Mucosa of gallbladder (tissue), 1 donor: ENCODE measurements at regions not wholly inside any gene's neighbourhood (a gene's known extent, or its start where the extent isn't known, plus 50 kb on each side); places are given as distances from the start of the nearest gene placed in this dataset.

Experiments used
- DNase-seq: peaks from one replicate; pipeline ENCODE4 v3.0.0-alpha.2; 2020; ENCODE audit warnings: low spot score
- donor health status: DM: no; HTN: no; CAD: no.

DNA sequence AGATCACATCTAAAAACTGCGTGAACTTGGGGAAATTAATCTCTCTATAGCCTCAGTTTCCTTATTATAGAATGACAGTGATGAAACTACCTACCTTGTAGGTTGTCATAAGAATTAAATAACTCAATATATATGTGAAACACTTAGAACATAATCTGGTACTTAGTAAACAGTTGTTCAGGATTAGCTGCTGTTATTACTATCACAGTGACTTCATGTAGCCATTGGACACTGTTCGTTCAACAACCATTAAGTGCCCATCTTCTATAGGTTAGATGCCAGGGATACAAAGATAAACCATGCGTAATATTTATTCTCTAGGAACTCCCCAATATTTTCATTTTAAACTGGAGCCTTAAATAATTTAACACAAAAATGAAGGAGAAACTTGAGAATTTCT, 329.0 kb upstream of the PROK2 start:
- DNase-seq: no peak

DNA sequence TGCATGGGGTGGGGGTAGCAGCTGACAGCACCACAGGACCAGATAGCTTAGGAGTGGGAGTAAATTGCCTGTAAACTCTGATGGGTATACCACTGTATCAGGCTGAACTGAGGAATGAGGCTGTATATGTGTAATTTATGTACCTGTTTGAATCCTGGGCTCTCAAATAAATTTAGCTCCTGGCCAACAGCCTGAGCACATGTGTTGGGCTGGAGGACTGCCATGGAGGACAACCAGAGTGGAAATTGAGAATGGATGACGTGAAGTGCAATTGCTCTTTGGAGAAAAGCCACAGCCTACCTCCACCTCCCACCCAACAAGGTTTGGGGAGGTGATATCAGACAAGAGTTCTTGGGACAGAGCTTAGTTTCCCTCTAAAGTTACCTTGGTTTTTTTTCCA, 328.6 kb upstream of the PROK2 start:
- DNase-seq: no peak

DNA sequence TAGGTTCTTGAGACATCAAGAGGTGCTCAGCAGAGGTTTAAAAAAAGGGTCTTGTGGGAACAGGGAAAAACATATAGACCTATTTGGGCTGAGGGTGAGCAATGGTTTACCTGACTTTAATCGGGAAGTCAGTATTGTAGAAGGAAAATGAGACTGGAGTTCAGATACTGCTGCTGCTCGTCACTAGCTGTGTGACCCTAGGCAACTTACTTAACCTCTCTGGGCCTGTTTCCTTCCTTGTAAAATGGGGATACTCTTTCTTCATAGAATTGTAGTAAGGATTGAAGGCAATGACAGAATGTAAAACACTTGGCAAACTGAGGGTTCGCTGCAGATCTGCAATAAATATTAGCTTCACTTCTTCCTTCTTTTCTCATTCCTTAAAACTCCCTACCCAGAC, 327.5 kb upstream of the PROK2 start:
- no peak for DNase-seq

DNA sequence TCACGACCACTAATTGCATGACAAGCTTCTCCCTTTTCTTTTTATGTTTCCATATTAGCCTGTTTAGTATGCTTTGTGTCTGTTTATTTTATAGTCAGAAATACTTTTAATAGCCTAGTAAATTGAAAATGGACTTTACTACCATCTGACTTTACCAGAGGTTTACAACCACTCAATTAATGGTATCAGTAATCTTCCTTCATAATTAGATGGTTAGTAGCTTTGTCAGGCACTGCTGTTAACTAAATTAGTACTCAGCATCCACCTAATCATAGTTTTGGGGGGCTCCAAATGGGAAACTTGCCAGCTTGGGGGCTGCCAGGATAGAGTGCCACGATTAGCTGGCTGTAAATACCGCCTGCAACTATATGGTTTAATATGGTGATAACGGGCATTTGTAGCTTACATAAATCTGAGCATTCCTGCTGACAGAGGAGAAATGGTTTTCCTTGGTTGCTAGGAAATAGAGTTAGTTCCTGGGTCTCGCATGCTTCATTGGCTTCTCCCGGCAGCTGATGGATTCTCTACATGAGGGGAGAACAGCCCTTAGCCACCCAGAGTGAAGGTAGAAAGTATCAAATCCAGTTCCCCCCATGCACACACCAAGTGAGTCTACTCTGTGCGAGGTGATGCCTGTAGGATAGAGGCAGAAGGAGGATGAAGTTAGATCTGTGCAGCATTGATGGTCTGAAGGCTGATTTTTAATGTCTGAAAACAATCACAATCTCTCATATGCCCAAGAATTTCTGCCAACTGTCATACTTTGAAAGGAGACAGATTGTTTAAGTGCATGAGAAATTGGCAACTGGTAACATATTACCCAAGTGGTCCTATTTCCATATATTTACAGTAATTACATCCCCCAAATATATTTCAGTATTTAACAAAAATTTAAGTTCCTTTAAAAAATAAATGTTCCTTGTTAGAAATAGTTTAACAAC, 326.6 kb upstream of the PROK2 start:
- DNase-seq: no peak

DNA sequence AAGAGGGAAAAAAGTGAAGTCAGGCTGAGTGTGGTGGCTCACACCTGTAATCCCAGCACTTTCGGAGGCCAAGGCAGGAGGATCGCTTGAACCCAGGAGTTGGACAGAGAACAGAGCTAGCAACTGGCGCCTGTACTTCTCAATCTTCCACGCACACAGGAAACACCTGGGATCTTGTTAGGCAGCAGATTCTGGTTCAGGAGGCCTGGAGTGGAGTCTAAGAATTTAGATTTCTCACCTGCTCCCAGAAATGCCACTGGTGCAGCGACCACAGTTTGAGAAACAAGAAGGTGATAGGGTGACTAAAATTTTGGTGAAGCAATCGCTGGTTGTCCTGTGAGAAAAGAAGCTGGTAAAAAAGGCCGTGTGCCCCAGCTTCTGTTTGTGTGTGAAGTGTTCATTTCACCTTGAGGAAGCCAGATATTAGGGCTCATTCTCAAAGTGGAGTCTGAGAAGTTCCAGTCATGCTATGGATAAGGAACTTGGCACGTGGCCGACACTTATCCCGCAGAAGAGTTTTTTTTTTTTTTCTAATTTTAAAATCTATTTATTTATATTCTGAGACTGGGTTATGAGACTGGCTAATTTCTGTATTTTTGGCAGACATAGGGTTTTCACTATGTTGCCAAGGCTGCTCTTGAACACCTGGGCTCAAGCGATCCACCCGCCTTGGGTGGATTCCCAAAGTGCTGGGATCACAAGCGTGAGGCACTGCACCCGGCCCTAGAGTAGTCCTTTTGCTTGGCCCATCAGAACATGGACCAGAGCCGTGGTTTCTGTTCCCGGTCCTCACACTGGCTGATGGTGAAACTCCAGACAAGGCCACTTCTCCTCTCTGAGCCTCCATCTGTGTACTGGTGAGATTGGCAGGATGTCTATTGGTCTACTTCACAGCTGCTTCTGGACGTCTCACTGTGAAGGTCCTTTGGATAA, 324.6 kb upstream of the PROK2 start:
- DNase-seq: no peak

DNA sequence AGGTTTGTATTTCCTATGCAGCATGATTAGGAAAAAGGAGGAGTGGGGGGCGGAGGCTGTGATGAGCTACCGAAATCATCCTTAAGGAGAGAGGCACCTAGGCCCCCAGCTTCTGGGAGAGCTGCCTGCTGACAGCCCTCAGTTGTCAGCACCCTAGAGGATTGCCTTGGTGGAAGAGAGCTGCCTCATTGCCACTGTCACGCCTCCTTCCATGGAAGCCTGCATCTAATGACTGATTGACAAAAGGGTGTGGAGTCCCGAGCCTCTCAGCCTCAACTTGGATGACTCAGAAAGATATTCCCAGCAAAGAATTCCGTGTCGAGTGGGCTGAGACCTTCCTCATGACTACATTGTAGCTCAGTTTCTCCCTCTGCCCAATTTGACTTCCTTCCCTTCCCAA, 320.4 kb upstream of the PROK2 start:
- no peak for DNase-seq

DNA sequence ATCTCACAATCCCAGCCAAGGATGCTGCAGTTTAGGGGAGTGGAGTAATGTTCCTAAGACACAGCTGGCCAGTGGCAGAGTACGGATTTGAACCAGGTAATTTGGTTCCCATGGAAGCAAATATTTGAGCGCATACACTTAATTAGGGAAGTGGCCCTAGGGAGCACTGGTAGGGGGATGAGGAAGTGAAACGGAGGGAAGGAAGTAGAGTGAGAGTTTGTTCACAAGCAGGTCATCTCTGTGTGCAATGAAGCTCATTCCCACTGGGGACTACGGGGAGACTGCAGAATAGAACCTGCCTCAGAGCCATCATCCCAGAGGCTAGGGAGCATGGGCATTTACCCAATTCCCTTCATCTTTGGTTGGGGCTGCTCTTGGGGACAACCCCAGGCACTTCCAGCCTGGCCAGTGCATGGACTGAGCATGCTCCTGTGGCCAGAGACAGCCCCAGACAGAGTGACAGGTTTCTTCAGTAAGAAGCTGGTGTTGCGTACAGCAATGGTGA, 317.2 kb upstream of the PROK2 start:
- no peak for DNase-seq

DNA sequence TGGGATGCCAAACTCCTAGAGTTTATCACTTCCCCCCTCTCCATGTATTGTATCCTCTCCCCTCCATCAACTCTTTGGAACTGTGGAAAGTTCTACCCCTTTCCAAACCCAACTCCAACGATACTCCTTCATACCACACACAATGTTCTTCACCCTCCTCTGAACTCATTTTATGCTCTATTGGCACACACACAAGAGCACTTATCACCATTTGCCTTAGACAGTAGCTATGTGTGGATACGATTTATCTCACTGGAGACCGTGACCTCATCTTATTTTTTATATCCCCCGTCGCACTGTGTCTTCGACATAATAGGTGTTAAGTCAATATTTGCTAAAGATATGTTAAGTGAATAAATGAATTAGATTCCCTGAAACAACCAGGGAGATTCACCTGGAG, 316.5 kb upstream of the PROK2 start:
- no peak for DNase-seq

DNA sequence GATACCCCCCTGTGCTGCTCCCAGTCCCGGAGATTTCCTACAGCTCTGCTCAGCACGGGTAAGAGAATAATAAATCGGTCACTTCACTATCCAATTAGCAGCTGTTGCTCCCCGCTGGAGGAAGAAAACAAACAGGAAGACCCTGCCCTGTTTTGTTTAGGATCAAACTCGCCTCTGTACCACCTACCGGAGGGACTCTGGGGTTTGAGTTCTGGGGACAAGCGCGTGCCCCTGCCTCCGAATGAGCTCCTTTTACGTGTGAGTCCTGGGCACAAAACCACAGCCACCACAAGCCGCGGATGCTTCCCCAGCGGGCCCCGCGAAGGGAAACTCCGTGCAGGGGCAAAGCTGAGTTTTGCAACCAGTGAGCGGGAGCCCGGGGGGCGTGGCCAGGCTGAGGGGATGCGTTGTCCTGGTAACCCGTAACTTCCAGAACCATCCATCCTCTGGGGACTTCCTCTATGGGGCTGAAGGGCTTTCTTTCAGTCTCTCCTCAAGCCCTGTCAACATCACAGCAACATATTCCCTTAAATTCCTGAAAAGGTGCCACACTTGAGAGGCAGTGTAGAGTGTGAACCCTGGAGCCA, 315.7 kb upstream of the PROK2 start:
- peak; percentile 82 for DNase-seq

DNA sequence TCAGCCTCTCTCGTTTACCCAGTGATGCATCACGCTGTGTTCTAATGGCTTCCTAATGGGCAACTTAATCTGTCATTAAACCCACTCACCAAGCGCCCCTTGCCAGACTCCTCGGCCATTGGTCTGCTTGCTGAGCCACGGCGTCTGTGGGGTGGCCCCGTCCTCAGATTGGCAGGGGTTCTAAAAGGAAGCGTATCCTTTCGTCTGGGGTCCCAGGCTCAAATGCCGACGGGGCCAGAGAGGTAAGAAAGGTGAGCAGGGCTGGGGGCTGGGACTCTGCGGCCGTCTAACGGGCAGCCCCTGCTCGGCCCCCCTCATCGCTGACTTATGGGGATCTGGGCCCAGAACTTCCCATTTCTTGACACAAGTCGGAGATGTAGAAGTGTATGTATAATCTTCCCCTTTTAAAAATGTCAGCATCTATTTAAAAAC, 315.1 kb upstream of the PROK2 start:
- DNase-seq: no peak

DNA sequence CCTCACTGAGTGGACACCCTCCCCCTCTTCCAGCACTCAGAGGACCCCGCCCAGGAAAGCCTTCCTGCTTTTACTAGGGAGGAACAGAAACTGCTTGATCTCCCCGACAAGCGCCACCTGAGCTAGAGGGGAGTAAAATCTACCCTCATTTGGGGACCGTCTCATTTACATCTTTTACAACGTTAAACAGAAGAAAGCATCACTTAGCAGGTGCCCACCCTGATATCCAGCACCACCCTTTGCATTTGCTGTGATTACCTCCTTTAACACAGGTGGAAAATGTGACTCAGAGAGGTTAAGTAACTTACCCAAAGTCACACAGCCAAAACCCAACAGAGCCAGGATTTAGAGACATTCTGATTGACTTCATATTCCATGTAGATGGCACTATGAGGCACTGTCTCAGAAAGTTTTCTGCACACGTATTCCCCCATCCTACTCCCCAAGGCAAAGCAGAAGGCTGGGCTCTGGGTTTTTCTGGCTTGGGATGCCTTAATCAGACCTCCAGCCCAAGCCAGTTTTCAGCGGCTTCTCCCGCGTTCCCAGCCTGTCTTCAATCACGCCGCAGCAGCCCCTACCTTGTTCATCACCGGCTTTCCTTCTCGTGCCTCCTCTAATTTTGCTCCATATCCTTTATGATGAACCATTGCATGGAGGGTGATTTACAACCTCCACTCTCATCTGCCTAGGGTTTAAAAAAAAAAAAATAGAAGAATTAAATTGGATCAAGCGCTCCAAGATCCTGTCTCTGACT, 314.6 kb upstream of the PROK2 start:
- DNase-seq: no peak

DNA sequence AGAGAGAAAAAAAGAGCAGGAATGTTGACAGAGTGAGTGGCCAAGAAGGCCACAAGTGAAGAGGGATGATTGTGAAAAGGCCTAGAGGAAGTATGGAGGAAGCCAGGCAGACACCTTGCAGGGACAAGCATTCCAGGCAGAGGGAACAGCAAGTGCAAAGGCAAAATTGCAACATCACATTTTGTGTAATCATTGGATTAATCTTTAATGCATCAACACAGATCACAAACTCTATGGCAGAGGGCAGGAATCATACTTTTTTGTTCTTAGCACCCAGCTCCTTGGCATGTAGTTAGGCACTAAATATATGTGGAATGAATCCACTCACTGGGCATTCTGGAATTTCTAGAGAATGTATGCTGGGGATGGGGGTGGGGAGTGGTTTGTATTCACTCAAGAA, 312.1 kb upstream of the PROK2 start:
- DNase-seq: no peak

DNA sequence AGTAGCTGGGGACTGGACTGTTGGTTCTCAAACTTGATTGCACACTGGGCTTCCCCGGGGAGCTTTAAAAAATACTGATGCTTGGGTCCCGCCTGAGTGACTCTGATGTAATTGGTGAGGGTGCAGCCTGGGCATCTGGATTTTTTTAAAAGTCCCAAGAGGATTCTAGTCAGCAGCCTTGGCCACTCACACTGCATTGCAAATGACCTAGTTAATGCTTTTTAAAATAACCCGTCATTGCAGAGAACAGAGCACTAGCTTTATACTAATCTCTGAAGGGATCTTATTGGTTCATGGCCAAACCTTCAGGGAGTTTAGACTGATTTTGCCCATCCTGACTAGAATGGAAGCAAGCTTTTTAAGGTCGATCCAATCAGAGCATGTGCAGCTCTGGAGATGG, 310.6 kb upstream of the PROK2 start:
- DNase-seq: no peak

DNA sequence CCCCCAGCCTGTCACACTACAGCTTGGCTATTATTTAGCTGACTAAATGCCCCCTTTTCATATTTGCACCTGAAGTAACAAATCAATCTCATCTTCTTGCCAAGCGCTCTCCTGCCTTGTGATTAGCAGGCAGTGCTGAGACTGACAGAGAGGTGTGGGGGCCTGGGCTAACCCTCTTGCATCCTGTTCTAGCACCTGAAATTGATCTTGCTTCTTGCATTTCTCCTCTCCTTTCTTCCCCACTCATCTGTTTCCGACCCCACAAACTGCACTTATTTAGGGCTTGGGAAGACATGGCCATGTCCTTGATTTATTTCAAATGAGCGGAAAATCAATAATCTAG, 309.0 kb upstream of the PROK2 start:
- DNase-seq: no peak

DNA sequence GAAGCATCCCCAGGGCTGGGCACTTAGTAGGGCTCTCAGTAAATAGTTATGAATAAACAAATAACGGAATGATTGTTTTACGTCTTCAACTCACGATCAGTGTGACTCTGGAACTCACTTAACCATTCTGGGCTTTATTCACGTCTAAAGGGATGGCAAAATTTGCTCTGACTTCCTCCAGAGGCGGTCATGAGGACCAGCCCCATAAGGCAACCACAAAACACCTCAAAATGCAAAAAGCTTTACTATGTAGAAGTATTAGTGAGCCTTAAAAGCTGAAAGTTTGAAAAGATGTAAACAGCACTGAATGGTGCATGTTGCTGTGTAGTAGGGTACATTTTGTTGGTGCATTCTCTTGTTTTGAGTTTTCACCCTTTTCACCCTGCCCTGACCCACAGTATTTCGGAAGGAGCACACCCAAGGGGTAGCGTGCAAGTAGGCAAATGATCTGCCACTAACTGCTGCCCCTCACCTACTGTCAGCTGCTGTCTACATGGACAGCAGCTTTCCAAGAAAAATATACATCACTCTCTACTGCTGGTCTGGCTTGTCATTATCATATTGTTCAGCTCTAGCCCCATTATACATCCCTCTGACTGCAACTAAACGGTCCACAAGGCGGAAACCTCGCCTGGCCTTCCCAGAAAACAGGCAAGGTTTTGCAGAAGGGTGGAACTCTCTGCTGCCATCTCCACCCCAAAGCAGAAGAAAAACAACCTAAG, 308.5 kb upstream of the PROK2 start:
- no peak for DNase-seq

DNA sequence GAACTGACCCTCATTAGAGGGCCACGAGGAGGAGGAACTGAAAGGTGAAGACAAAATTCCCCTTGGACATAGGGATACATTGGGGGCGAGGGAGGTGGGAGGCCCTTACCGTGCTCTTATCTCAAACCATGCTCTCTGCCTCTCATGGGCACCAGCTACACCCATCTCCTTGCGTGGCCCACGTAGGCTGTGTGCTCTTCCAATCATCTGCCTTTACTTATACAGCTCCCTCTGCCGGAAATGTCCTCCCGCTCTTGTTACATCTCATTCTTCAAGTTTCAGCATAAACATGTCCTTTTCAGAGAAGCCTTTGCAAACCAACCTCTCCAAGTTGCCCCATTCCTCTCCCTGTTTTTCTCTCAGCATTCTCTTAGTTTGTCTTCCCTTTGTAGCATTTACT, 307.8 kb upstream of the PROK2 start:
- DNase-seq: no peak

DNA sequence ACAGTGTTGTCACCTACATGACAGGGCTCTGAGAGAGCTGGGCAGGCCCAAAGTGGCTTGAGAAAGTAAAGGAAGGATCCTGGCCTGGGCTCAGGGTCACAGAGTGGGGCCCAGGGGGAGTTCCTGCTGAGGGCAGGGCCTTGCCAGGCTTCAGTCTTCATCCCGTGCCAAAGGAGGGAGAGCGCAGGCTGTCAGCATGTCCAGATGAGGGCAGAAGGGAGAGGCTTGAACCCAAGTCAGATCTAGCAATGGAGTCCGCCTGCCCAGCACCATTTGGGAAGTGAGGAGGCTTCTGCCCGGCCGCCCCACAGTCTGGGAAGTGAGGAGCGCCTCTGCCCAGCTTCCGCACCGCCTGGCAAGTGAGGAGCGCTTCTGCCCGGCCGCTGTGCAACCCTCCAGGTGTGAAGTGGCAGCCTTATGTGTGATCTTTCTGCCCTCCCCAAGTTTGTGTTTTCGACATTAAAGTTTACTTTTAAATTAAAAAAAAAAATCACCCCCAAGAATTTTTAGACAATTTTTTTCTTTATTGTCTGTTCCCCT, 303.6 kb upstream of the PROK2 start:
- no peak for DNase-seq

DNA sequence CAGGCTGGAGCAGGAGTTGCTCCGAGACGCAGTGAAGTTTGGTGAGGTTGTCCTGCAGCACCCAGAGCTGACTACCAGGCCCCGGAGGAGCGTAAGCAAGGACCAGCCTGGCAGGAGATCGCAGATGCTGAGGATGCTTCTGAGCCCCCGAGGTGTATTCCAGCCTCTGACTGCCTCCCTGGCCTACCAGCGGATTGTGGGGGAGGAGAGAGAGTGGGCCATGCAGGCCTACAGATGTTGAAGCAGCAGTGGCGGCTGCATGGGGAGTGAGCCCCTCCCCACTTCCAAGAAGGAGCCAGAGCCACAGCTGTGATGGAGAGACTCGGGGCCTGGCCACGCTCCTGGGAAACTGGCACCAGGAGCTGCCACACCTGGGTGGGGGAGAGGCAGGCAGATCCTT, 302.5 kb upstream of the PROK2 start:
- DNase-seq: no peak

DNA sequence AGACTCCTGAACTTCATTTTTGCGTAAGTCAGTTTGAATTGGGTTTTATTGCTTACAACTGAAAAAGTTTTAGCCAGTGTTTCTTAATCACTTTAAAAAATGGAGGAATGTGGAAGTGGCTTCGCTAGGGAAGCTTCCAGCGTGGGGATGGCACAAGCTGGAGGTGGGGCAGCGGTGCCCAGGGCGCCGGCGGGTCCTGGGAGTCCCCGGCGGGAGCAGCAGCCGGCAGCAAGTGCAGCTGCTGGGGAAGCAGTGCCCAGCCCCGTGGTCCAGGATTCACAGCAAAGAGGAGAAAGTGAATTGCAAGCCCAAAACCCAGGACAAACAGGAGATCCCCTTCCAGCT, 301.8 kb upstream of the PROK2 start:
- DNase-seq: no peak

DNA sequence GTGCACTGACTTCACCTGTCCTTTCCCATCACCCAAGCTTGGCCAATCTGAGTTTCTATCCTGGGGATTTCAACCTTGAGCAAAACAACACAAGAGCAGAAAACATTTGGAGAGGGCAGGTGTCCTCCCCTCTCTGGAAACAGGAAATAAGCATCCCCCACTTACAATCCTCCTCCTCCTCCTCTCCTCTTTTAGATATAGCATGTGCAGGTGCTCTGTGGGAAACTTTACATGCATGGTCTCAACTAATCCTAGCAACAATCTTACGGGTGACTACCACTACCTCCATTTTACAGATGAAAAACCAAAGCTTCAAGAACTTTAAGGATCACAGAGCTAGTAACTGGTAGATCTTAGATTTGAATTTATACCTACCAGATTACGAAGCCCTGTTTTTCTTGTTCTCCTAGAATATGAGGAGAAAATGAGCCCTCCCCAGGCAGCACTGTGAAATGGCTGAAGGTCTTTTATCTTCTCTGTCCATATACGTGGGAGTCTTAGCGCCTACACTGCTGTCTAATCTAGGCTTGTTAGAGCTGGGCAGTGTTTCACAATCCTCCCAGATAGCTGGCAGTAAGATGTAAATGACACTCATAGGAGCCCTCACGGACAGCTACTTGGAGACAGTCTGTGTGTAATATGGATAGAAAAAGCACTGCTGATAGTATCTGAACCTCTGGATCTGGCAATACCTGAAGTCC, 301.2 kb upstream of the PROK2 start:
- no peak for DNase-seq
